ENCODE measurements at regions not wholly inside any gene's neighbourhood (a gene's known extent, or its start where the extent isn't known, plus 50 kb on each side); places are given as distances from the start of the nearest gene placed in this dataset.

GRCh38 chr3:159846255-159846654, 142.4 kb upstream of the IL12A start:
- Histone ChIP-seq H3K4me1 (ENCODE audit: control insufficient read depth in 5 of 5, insufficient read depth in 5 of 5, low read length in 5 of 5) (peaks cover 0 to 52% (median 7%) of the 10 kb centered on the region in 5 donors), H3K9ac (ENCODE audit: insufficient read depth in 1 of 2, low read length in 2 of 2) (no peak overlapping the region), H3K36me3 (ENCODE audit: control insufficient read depth in 4 of 4, insufficient read depth in 4 of 4, low read length in 4 of 4) (no peaks in the 10 kb centered on the region), H3K27me3 (ENCODE audit: control insufficient read depth in 3 of 3, insufficient read depth in 3 of 3, low read length in 2 of 3) (peaks cover 0 to 48% (median 18%) of the 10 kb centered on the region in 3 donors), H3K9me3 (ENCODE audit: control insufficient read depth in 4 of 4, insufficient read depth in 3 of 4, low read length in 3 of 4) (peaks cover 0 to 1% (median 0%) of the 10 kb centered on the region in 4 donors), H3K27ac (ENCODE audit: low read depth in 1 of 2, low read length in 1 of 2) (no peak overlapping the region), H3K4me3 (no peak overlapping the region)
- DNase-seq = no peak
- 49 to 78% methylated on average over 1 of the region's 1 CpG for WGBS, 2 donors
- no peak for ATAC-seq (ENCODE audit: insufficient read depth, low FRiP score)
- TF ChIP-seq CTCF (IDR thresholded peaks at IDR 0.05; ENCODE audit: control extremely low read depth, extremely low read depth) = no peak

GRCh38 chr3:159848348-159849118, 140.1 kb upstream of the IL12A start:
- TF ChIP-seq CTCF (IDR thresholded peaks at IDR 0.05; ENCODE audit: control extremely low read depth, extremely low read depth) = no peak
- Histone ChIP-seq H3K27me3 (ENCODE audit: control insufficient read depth in 3 of 3, insufficient read depth in 3 of 3, low read length in 2 of 3) (peaks cover 0 to 46% (median 15%) of the 10 kb centered on the region in 3 donors), H3K4me1 (ENCODE audit: control insufficient read depth in 5 of 5, insufficient read depth in 5 of 5, low read length in 5 of 5) (peaks cover 11 to 55% (median 16%) of the 10 kb centered on the region in 5 donors), H3K27ac (ENCODE audit: low read depth in 1 of 2, low read length in 1 of 2) (peak overlapping the region in 1 of 2 donors; percentile 56), H3K4me3 (no peak overlapping the region), H3K36me3 (ENCODE audit: control insufficient read depth in 4 of 4, insufficient read depth in 4 of 4, low read length in 4 of 4) (no peaks in the 10 kb centered on the region), H3K9ac (ENCODE audit: insufficient read depth in 1 of 2, low read length in 2 of 2) (no peak overlapping the region), H3K9me3 (ENCODE audit: control insufficient read depth in 4 of 4, insufficient read depth in 3 of 4, low read length in 3 of 4) (peaks cover 0 to 1% (median 0%) of the 10 kb centered on the region in 4 donors)
- 69 to 82% methylated on average over 3 of the region's 3 CpGs for WGBS, 2 donors
- DNase-seq (no peak), ATAC-seq (ENCODE audit: insufficient read depth, low FRiP score) (no peak)

- peaks cover 0 to 57% (median 26%) of the 10 kb centered on the region in 3 donors for H3K27me3 ChIP-seq (ENCODE audit: control insufficient read depth in 3 of 3, insufficient read depth in 3 of 3, low read length in 2 of 3)
- 21 to 40% methylated on average over 4 of the region's 4 CpGs for whole genome bisulfite sequencing, 2 donors
- no peak for TF ChIP-seq CTCF (IDR thresholded peaks at IDR 0.05; ENCODE audit: control extremely low read depth, extremely low read depth)
- peaks cover 0 to 1% (median 0%) of the 10 kb centered on the region in 4 donors for H3K9me3 ChIP-seq (ENCODE audit: control insufficient read depth in 4 of 4, insufficient read depth in 3 of 4, low read length in 3 of 4)
- ATAC-seq (ENCODE audit: insufficient read depth, low FRiP score) (no peak), DNase-seq (no peak)
- no peak overlapping the region for H3K4me3 ChIP-seq
- H3K27ac ChIP-seq (ENCODE audit: low read depth in 1 of 2, low read length in 1 of 2) = peak overlapping the region; percentile 40 to 55
- peaks cover 6 to 38% (median 20%) of the 10 kb centered on the region in 5 donors for H3K4me1 ChIP-seq (ENCODE audit: control insufficient read depth in 5 of 5, insufficient read depth in 5 of 5, low read length in 5 of 5)
- no peak overlapping the region for H3K9ac ChIP-seq (ENCODE audit: insufficient read depth in 1 of 2, low read length in 2 of 2)
- H3K36me3 ChIP-seq (ENCODE audit: control insufficient read depth in 4 of 4, insufficient read depth in 4 of 4, low read length in 4 of 4) = no peaks in the 10 kb centered on the region
These were observed 138.2 kb upstream of the IL12A start for GRCh38 chr3:159850481-159850880.
